Activated CD4-positive, alpha-beta memory T cell treated with anti-CD3 and anti-CD28 coated beads, Interleukin-2, amount 10 ng/mL, durations not matched to agents 7 days and 5 days (primary cell): ENCODE measurements at regions not wholly inside any gene's neighbourhood (a gene's known extent, or its start where the extent isn't known, plus 50 kb on each side); places are given as distances from the start of the nearest gene placed in this dataset.

ENCODE experiments used
- CTCF ChIA-PET: fragments of 350-600 bp; sonication (Branson Sonifier 250); formaldehyde crosslinking; loops from one replicate; lab custom pipeline; 2021; ENCODE audit warnings: antibody characterized with exemption, inconsistent platforms; lab: Charles Lee
- POLR2A ChIA-PET: fragments of 350-600 bp; sonication (Branson Sonifier 250); formaldehyde crosslinking; loops from one replicate; lab custom pipeline; 2021; ENCODE audit warnings: antibody characterized with exemption; lab: Charles Lee
- DNase-seq: peaks from one replicate; pipeline ENCODE4 v3.0.0-alpha.2; 2020
- H3K27ac Mint-ChIP-seq: one replicate; pipeline ENCODE4 v1.8.0; 2021; ENCODE audit warnings: mild to moderate bottlenecking, mixed read lengths
- H3K27me3 Mint-ChIP-seq: one replicate; pipeline ENCODE4 v1.8.0; 2021; ENCODE audit warnings: mixed read lengths
- H3K36me3 Mint-ChIP-seq: one replicate; pipeline ENCODE4 v1.8.0; 2021; ENCODE audit warnings: low read depth, mixed read lengths
- H3K4me1 Mint-ChIP-seq: one replicate; pipeline ENCODE4 v1.8.0; 2021; ENCODE audit warnings: mixed read lengths
- H3K4me3 Mint-ChIP-seq: one replicate; pipeline ENCODE4 v1.8.0; 2021; ENCODE audit warnings: mild to moderate bottlenecking, mixed read lengths
- H3K9me3 Mint-ChIP-seq: one replicate; pipeline ENCODE4 v1.8.0; 2021; ENCODE audit warnings: mixed read lengths

- Mint-ChIP-seq H3K27ac (no peak overlapping the region), H3K4me1 (no peaks in the 10 kb centered on the region), H3K4me3 (no peak overlapping the region), H3K9me3 (peaks cover 12% of the 10 kb centered on the region), H3K27me3 (no peaks in the 10 kb centered on the region), H3K36me3 (peaks cover 6% of the 10 kb centered on the region)
- no peak for DNase-seq
- ChIA-PET POLR2A (no interaction called here), CTCF (no interaction called here)
These were observed 220.1 kb downstream of the TUBA3C start for GRCh38 chr13:18961383-18962117.

- DNase-seq = no peak
- H3K27ac Mint-ChIP-seq = no peak overlapping the region
- no peaks in the 10 kb centered on the region for H3K27me3 Mint-ChIP-seq
- no peak overlapping the region for H3K4me3 Mint-ChIP-seq
- H3K9me3 Mint-ChIP-seq = peaks cover 18% of the 10 kb centered on the region
- ChIA-PET POLR2A (no interaction called here), CTCF (no interaction called here)
- H3K4me1 Mint-ChIP-seq = no peaks in the 10 kb centered on the region
- peaks cover 11% of the 10 kb centered on the region for H3K36me3 Mint-ChIP-seq
These were observed 220.9 kb downstream of the TUBA3C start for GRCh38 chr13:18960637-18961227.

GRCh38 chr13:18959996-18960395 is 221.6 kb downstream of the TUBA3C start:
- H3K9me3 Mint-ChIP-seq = peaks cover 24% of the 10 kb centered on the region
- no peak overlapping the region for H3K27ac Mint-ChIP-seq
- no peak for DNase-seq
- H3K4me1 Mint-ChIP-seq = no peaks in the 10 kb centered on the region
- H3K36me3 Mint-ChIP-seq = peaks cover 11% of the 10 kb centered on the region
- POLR2A ChIA-PET = no interaction called here
- CTCF ChIA-PET = no interaction called here
- H3K27me3 Mint-ChIP-seq = no peaks in the 10 kb centered on the region
- H3K4me3 Mint-ChIP-seq = no peak overlapping the region

- H3K27ac Mint-ChIP-seq = no peak overlapping the region
- H3K27me3 Mint-ChIP-seq = no peaks in the 10 kb centered on the region
- POLR2A ChIA-PET = no interaction called here
These were observed 222.4 kb downstream of the TUBA3C start for GRCh38 chr13:18959229-18959628.

GRCh38 chr13:18956473-18957078 is 225.0 kb downstream of the TUBA3C start:
- Mint-ChIP-seq H3K9me3 (peaks cover 24% of the 10 kb centered on the region), H3K4me1 (no peaks in the 10 kb centered on the region), H3K36me3 (peaks cover 11% of the 10 kb centered on the region), H3K27me3 (no peaks in the 10 kb centered on the region), H3K4me3 (no peak overlapping the region), H3K27ac (no peak overlapping the region)
- CTCF ChIA-PET = no interaction called here
- no peak for DNase-seq
- POLR2A ChIA-PET = no interaction called here

More at GRCh38 chr13:18959229-18959628, 222.4 kb downstream of the TUBA3C start:
- Mint-ChIP-seq H3K4me3 (no peak overlapping the region), H3K9me3 (peaks cover 24% of the 10 kb centered on the region), H3K36me3 (peaks cover 11% of the 10 kb centered on the region), H3K4me1 (no peaks in the 10 kb centered on the region)
- DNase-seq = no peak
- CTCF ChIA-PET = no interaction called here

- ChIA-PET CTCF (no interaction called here), POLR2A (no interaction called here)
- Mint-ChIP-seq H3K27me3 (no peaks in the 10 kb centered on the region), H3K9me3 (peaks cover 26% of the 10 kb centered on the region), H3K36me3 (peaks cover 11% of the 10 kb centered on the region), H3K4me3 (no peak overlapping the region), H3K27ac (no peak overlapping the region), H3K4me1 (no peaks in the 10 kb centered on the region)
- no peak for DNase-seq
These were observed 227.4 kb downstream of the TUBA3C start for GRCh38 chr13:18954254-18954653.

GRCh38 chr13:18953139-18953930 is 228.3 kb downstream of the TUBA3C start:
- DNase-seq = no peak
- H3K9me3 Mint-ChIP-seq = peaks cover 26% of the 10 kb centered on the region
- H3K4me3 Mint-ChIP-seq = no peak overlapping the region
- no peak overlapping the region for H3K27ac Mint-ChIP-seq
- no peaks in the 10 kb centered on the region for H3K4me1 Mint-ChIP-seq
- H3K27me3 Mint-ChIP-seq = no peaks in the 10 kb centered on the region
- ChIA-PET CTCF (no interaction called here), POLR2A (no interaction called here)
- H3K36me3 Mint-ChIP-seq = peaks cover 11% of the 10 kb centered on the region

GRCh38 chr13:18952225-18953016 is 229.2 kb downstream of the TUBA3C start:
- Mint-ChIP-seq H3K27me3 (no peaks in the 10 kb centered on the region), H3K36me3 (peaks cover 11% of the 10 kb centered on the region), H3K4me3 (no peak overlapping the region), H3K27ac (no peak overlapping the region), H3K4me1 (no peaks in the 10 kb centered on the region), H3K9me3 (peaks cover 23% of the 10 kb centered on the region)
- ChIA-PET POLR2A (no interaction called here), CTCF (no interaction called here)
- DNase-seq = no peak

GRCh38 chr13:18951412-18951811 is 230.2 kb downstream of the TUBA3C start:
- ChIA-PET POLR2A (no interaction called here), CTCF (no interaction called here)
- no peak overlapping the region for H3K27ac Mint-ChIP-seq
- H3K36me3 Mint-ChIP-seq = peaks cover 4% of the 10 kb centered on the region
- H3K27me3 Mint-ChIP-seq = no peaks in the 10 kb centered on the region
- no peaks in the 10 kb centered on the region for H3K4me1 Mint-ChIP-seq
- DNase-seq = no peak
- H3K4me3 Mint-ChIP-seq = no peak overlapping the region
- H3K9me3 Mint-ChIP-seq = peaks cover 13% of the 10 kb centered on the region

- ChIA-PET POLR2A (no interaction called here), CTCF (no interaction called here)
- no peaks in the 10 kb centered on the region for H3K4me1 Mint-ChIP-seq
- no peaks in the 10 kb centered on the region for H3K27me3 Mint-ChIP-seq
- peaks cover 2% of the 10 kb centered on the region for H3K9me3 Mint-ChIP-seq
- H3K27ac Mint-ChIP-seq = no peak overlapping the region
- H3K36me3 Mint-ChIP-seq = no peaks in the 10 kb centered on the region
- H3K4me3 Mint-ChIP-seq = no peak overlapping the region
- no peak for DNase-seq
These were observed 231.7 kb downstream of the TUBA3C start for GRCh38 chr13:18949970-18950369.

- no peak overlapping the region for H3K27ac Mint-ChIP-seq
- H3K4me3 Mint-ChIP-seq = no peak overlapping the region
- peaks cover 2% of the 10 kb centered on the region for H3K9me3 Mint-ChIP-seq
- ChIA-PET POLR2A (no interaction called here), CTCF (no interaction called here)
- H3K36me3 Mint-ChIP-seq = no peaks in the 10 kb centered on the region
- no peaks in the 10 kb centered on the region for H3K27me3 Mint-ChIP-seq
- DNase-seq = no peak
- no peaks in the 10 kb centered on the region for H3K4me1 Mint-ChIP-seq
These were observed 232.2 kb downstream of the TUBA3C start for GRCh38 chr13:18949489-18949761.

GRCh38 chr13:18948664-18949488 is 232.7 kb downstream of the TUBA3C start:
- no peaks in the 10 kb centered on the region for H3K36me3 Mint-ChIP-seq
- ChIA-PET POLR2A (no interaction called here), CTCF (no interaction called here)
- H3K27me3 Mint-ChIP-seq = no peaks in the 10 kb centered on the region
- peaks cover 2% of the 10 kb centered on the region for H3K9me3 Mint-ChIP-seq
- H3K4me3 Mint-ChIP-seq = no peak overlapping the region
- no peak for DNase-seq
- H3K27ac Mint-ChIP-seq = no peak overlapping the region
- no peaks in the 10 kb centered on the region for H3K4me1 Mint-ChIP-seq
